Suprapubic skin (tissue), 4 donors: ENCODE measurements at regions not wholly inside any gene's neighbourhood (a gene's known extent, or its start where the extent isn't known, plus 50 kb on each side); places are given as distances from the start of the nearest gene placed in this dataset.

ENCODE experiments used
- DNase-seq, 2 donors: peaks; one replicate each; pipeline ENCODE4 v3.0.0-alpha.2; 2019; ENCODE audit warnings: low spot score in 2 of 2
- H3K27ac ChIP-seq: fragments of 200-600 bp; sonication (generic); one replicate; pipeline ENCODE4 v1.5.1; 2019
- H3K27me3 ChIP-seq: fragments of 200-600 bp; sonication (generic); one replicate; pipeline ENCODE4 v1.5.1; 2019
- H3K36me3 ChIP-seq: fragments of 200-600 bp; sonication (generic); one replicate; pipeline ENCODE4 v1.5.1; 2019
- H3K4me1 ChIP-seq: fragments of 200-600 bp; sonication (generic); one replicate; pipeline ENCODE4 v1.5.1; 2019
- H3K4me3 ChIP-seq: fragments of 200-600 bp; sonication (generic); one replicate; pipeline ENCODE4 v1.5.1; 2019; ENCODE audit warnings: mild to moderate bottlenecking
- H3K9me3 ChIP-seq: fragments of 200-600 bp; sonication (generic); one replicate; pipeline ENCODE4 v1.5.1; 2019
- CTCF ChIP-seq, 2 donors: fragments of 200-600 bp in 1 of 2; fragments of 450-650 bp in 1 of 2; sonication (generic) in 1 of 2; IDR thresholded peaks; one replicate each; pipeline ENCODE4 v1.5.1; 2016 to 2019; ENCODE audit warnings: antibody characterized with exemption in 2 of 2, mild to moderate bottlenecking in 1 of 2, moderate library complexity in 1 of 2
- EP300 ChIP-seq: sonication (generic); formaldehyde crosslinking; IDR thresholded peaks from one replicate; pipeline ENCODE4 v1.6.1; 2017; ENCODE audit warnings: antibody characterized with exemption
- POLR2A ChIP-seq, 2 donors: fragments of 450-650 bp; IDR thresholded peaks; one replicate each; pipeline ENCODE4 v1.6.1; 2017; ENCODE audit warnings: antibody characterized with exemption in 2 of 2, mild to moderate bottlenecking in 2 of 2, moderate library complexity in 2 of 2
- POLR2AphosphoS5 ChIP-seq, 3 donors: sonication (generic); formaldehyde crosslinking; IDR thresholded peaks; one replicate each; pipeline ENCODE4 v1.6.1; 2017; ENCODE audit warnings: antibody characterized with exemption in 3 of 3
- WGBS: methylation state at CpG from one replicate; pipeline ENCODE4 v1.1.5; 2018; 5-methylcytosine and 5-hydroxymethylcytosine counted together

- no peak overlapping the region for H3K27ac ChIP-seq
- H3K36me3 ChIP-seq: no peaks in the 10 kb centered on the region
- H3K4me1 ChIP-seq: no peaks in the 10 kb centered on the region
- H3K27me3 ChIP-seq: no peaks in the 10 kb centered on the region
- no peak overlapping the region for H3K4me3 ChIP-seq
- WGBS: 50% methylated on average over 3 of the region's 3 CpGs
- peak in 1 of 2 donors; percentile 64 for DNase-seq
- TF ChIP-seq CTCF (IDR thresholded peaks at IDR 0.05): no peak
- TF ChIP-seq EP300: no peak
- no peak for TF ChIP-seq POLR2AphosphoS5 (IDR thresholded peaks at IDR 0.05)
- no peak for TF ChIP-seq POLR2A (IDR thresholded peaks at IDR 0.05)
- H3K9me3 ChIP-seq: no peaks in the 10 kb centered on the region
These were observed 493.9 kb upstream of the ZNF385D start for GRCh38 chr3:22244761-22245521.

- no peak for DNase-seq
- Histone ChIP-seq H3K4me1 (no peaks in the 10 kb centered on the region), H3K27ac (no peak overlapping the region), H3K4me3 (no peak overlapping the region), H3K36me3 (no peaks in the 10 kb centered on the region), H3K27me3 (no peaks in the 10 kb centered on the region), H3K9me3 (no peaks in the 10 kb centered on the region)
- TF ChIP-seq CTCF (IDR thresholded peaks at IDR 0.05): no peak
- TF ChIP-seq POLR2AphosphoS5 (IDR thresholded peaks at IDR 0.05): no peak
- no peak for TF ChIP-seq EP300
- no peak for TF ChIP-seq POLR2A (IDR thresholded peaks at IDR 0.05)
- WGBS: 53% methylated on average over 3 of the region's 3 CpGs
These were observed 495.0 kb upstream of the ZNF385D start for GRCh38 chr3:22245811-22246583.

GRCh38 chr3:22249658-22250057, 498.6 kb upstream of the ZNF385D start:
- Histone ChIP-seq H3K9me3 (no peaks in the 10 kb centered on the region), H3K27me3 (no peaks in the 10 kb centered on the region), H3K4me3 (no peak overlapping the region), H3K4me1 (no peaks in the 10 kb centered on the region), H3K27ac (no peak overlapping the region), H3K36me3 (no peaks in the 10 kb centered on the region)
- TF ChIP-seq EP300: no peak
- TF ChIP-seq POLR2A (IDR thresholded peaks at IDR 0.05): no peak
- no peak for TF ChIP-seq CTCF (IDR thresholded peaks at IDR 0.05)
- TF ChIP-seq POLR2AphosphoS5 (IDR thresholded peaks at IDR 0.05): no peak
- no peak for DNase-seq

- TF ChIP-seq POLR2AphosphoS5 (IDR thresholded peaks at IDR 0.05) (no peak), POLR2A (IDR thresholded peaks at IDR 0.05) (no peak), EP300 (no peak), CTCF (IDR thresholded peaks at IDR 0.05) (no peak)
- DNase-seq: no peak
- Histone ChIP-seq H3K4me3 (no peak overlapping the region), H3K4me1 (no peaks in the 10 kb centered on the region), H3K36me3 (no peaks in the 10 kb centered on the region), H3K27me3 (no peaks in the 10 kb centered on the region), H3K27ac (no peak overlapping the region), H3K9me3 (no peaks in the 10 kb centered on the region)
- WGBS: 64% methylated on average over 2 of the region's 2 CpGs
These were observed 506.2 kb upstream of the ZNF385D start for GRCh38 chr3:22257252-22257651.

- Histone ChIP-seq H3K36me3 (no peaks in the 10 kb centered on the region), H3K27ac (no peak overlapping the region), H3K27me3 (no peaks in the 10 kb centered on the region), H3K4me3 (no peak overlapping the region), H3K9me3 (no peaks in the 10 kb centered on the region), H3K4me1 (no peaks in the 10 kb centered on the region)
- WGBS: 61% methylated on average over 2 of the region's 2 CpGs
- no peak for TF ChIP-seq POLR2AphosphoS5 (IDR thresholded peaks at IDR 0.05)
- TF ChIP-seq CTCF (IDR thresholded peaks at IDR 0.05): no peak
- no peak for DNase-seq
These were observed 511.4 kb upstream of the ZNF385D start for GRCh38 chr3:22262386-22262785.
